ENCODE measurements at regions not wholly inside any gene's neighbourhood (a gene's known extent, or its start where the extent isn't known, plus 50 kb on each side); places are given as distances from the start of the nearest gene placed in this dataset.

- Histone ChIP-seq H3K9me3 (ENCODE audit: control insufficient read depth in 2 of 2, insufficient read depth in 1 of 2, low read depth in 1 of 2, low read length in 1 of 2) (no peaks in the 10 kb centered on the region), H3K4me1 (ENCODE audit: control insufficient read depth in 2 of 2, insufficient read depth in 2 of 2, low read length in 1 of 2) (no peaks in the 10 kb centered on the region), H3K27me3 (ENCODE audit: control insufficient read depth in 1 of 2, insufficient read depth in 2 of 2, low read length in 2 of 2) (no peaks in the 10 kb centered on the region), H3K4me3 (ENCODE audit: low read depth in 1 of 2, low read length in 2 of 2) (no peak overlapping the region), H3K27ac (ENCODE audit: low read depth in 2 of 2, low read length in 1 of 2) (no peak overlapping the region), H3K36me3 (ENCODE audit: control insufficient read depth in 2 of 2, insufficient read depth in 2 of 2, low read length in 1 of 2) (no peaks in the 10 kb centered on the region)
- 74 to 99% methylated on average over 1 of the region's 1 CpG for WGBS, 2 donors
Observed at GRCh38 chr7:53418834-53419482, 383.5 kb downstream of the POM121L12 start.

GRCh38 chr7:53420550-53420949 lies 385.1 kb downstream of the POM121L12 start:
- Histone ChIP-seq H3K9me3 (ENCODE audit: control insufficient read depth in 2 of 2, insufficient read depth in 1 of 2, low read depth in 1 of 2, low read length in 1 of 2) (no peaks in the 10 kb centered on the region), H3K27me3 (ENCODE audit: control insufficient read depth in 1 of 2, insufficient read depth in 2 of 2, low read length in 2 of 2) (no peaks in the 10 kb centered on the region), H3K36me3 (ENCODE audit: control insufficient read depth in 2 of 2, insufficient read depth in 2 of 2, low read length in 1 of 2) (no peaks in the 10 kb centered on the region), H3K27ac (ENCODE audit: low read depth in 2 of 2, low read length in 1 of 2) (no peak overlapping the region), H3K4me1 (ENCODE audit: control insufficient read depth in 2 of 2, insufficient read depth in 2 of 2, low read length in 1 of 2) (no peaks in the 10 kb centered on the region), H3K4me3 (ENCODE audit: low read depth in 1 of 2, low read length in 2 of 2) (no peak overlapping the region)
- WGBS, 2 donors, result 52 to 63% methylated on average over 1 of the region's 1 CpG

GRCh38 chr7:53422291-53422690 lies 386.9 kb downstream of the POM121L12 start:
- H3K4me1 ChIP-seq (ENCODE audit: control insufficient read depth in 2 of 2, insufficient read depth in 2 of 2, low read length in 1 of 2), result no peaks in the 10 kb centered on the region
- no peak overlapping the region for H3K4me3 ChIP-seq (ENCODE audit: low read depth in 1 of 2, low read length in 2 of 2)
- no peaks in the 10 kb centered on the region for H3K36me3 ChIP-seq (ENCODE audit: control insufficient read depth in 2 of 2, insufficient read depth in 2 of 2, low read length in 1 of 2)
- WGBS, 2 donors, result 56 to 66% methylated on average over 5 of the region's 5 CpGs
- H3K27ac ChIP-seq (ENCODE audit: low read depth in 2 of 2, low read length in 1 of 2), result no peak overlapping the region
- H3K27me3 ChIP-seq (ENCODE audit: control insufficient read depth in 1 of 2, insufficient read depth in 2 of 2, low read length in 2 of 2), result no peaks in the 10 kb centered on the region
- no peaks in the 10 kb centered on the region for H3K9me3 ChIP-seq (ENCODE audit: control insufficient read depth in 2 of 2, insufficient read depth in 1 of 2, low read depth in 1 of 2, low read length in 1 of 2)

GRCh38 chr7:53426145-53426750 lies 390.8 kb downstream of the POM121L12 start:
- H3K27me3 ChIP-seq (ENCODE audit: control insufficient read depth in 1 of 2, insufficient read depth in 2 of 2, low read length in 2 of 2), result no peaks in the 10 kb centered on the region
- no peaks in the 10 kb centered on the region for H3K9me3 ChIP-seq (ENCODE audit: control insufficient read depth in 2 of 2, insufficient read depth in 1 of 2, low read depth in 1 of 2, low read length in 1 of 2)
- H3K27ac ChIP-seq (ENCODE audit: low read depth in 2 of 2, low read length in 1 of 2), result no peak overlapping the region
- H3K4me3 ChIP-seq (ENCODE audit: low read depth in 1 of 2, low read length in 2 of 2), result no peak overlapping the region
- H3K36me3 ChIP-seq (ENCODE audit: control insufficient read depth in 2 of 2, insufficient read depth in 2 of 2, low read length in 1 of 2), result no peaks in the 10 kb centered on the region
- 71 to 74% methylated on average over 6 of the region's 6 CpGs for WGBS, 2 donors
- no peaks in the 10 kb centered on the region for H3K4me1 ChIP-seq (ENCODE audit: control insufficient read depth in 2 of 2, insufficient read depth in 2 of 2, low read length in 1 of 2)

GRCh38 chr7:53428045-53428444 lies 392.6 kb downstream of the POM121L12 start:
- Histone ChIP-seq H3K4me3 (ENCODE audit: low read depth in 1 of 2, low read length in 2 of 2) (no peak overlapping the region), H3K4me1 (ENCODE audit: control insufficient read depth in 2 of 2, insufficient read depth in 2 of 2, low read length in 1 of 2) (no peaks in the 10 kb centered on the region), H3K9me3 (ENCODE audit: control insufficient read depth in 2 of 2, insufficient read depth in 1 of 2, low read depth in 1 of 2, low read length in 1 of 2) (no peaks in the 10 kb centered on the region), H3K36me3 (ENCODE audit: control insufficient read depth in 2 of 2, insufficient read depth in 2 of 2, low read length in 1 of 2) (no peaks in the 10 kb centered on the region), H3K27me3 (ENCODE audit: control insufficient read depth in 1 of 2, insufficient read depth in 2 of 2, low read length in 2 of 2) (no peaks in the 10 kb centered on the region), H3K27ac (ENCODE audit: low read depth in 2 of 2, low read length in 1 of 2) (no peak overlapping the region)
- 73 to 80% methylated on average over 5 of the region's 5 CpGs for WGBS, 2 donors

GRCh38 chr7:53431901-53432300 lies 396.5 kb downstream of the POM121L12 start:
- WGBS, 2 donors, result 78 to 80% methylated on average over 4 of the region's 4 CpGs
- Histone ChIP-seq H3K27ac (ENCODE audit: low read depth in 2 of 2, low read length in 1 of 2) (no peak overlapping the region), H3K4me1 (ENCODE audit: control insufficient read depth in 2 of 2, insufficient read depth in 2 of 2, low read length in 1 of 2) (no peaks in the 10 kb centered on the region), H3K4me3 (ENCODE audit: low read depth in 1 of 2, low read length in 2 of 2) (no peak overlapping the region), H3K9me3 (ENCODE audit: control insufficient read depth in 2 of 2, insufficient read depth in 1 of 2, low read depth in 1 of 2, low read length in 1 of 2) (no peaks in the 10 kb centered on the region), H3K27me3 (ENCODE audit: control insufficient read depth in 1 of 2, insufficient read depth in 2 of 2, low read length in 2 of 2) (no peaks in the 10 kb centered on the region), H3K36me3 (ENCODE audit: control insufficient read depth in 2 of 2, insufficient read depth in 2 of 2, low read length in 1 of 2) (no peaks in the 10 kb centered on the region)

- H3K27me3 ChIP-seq (ENCODE audit: control insufficient read depth in 1 of 2, insufficient read depth in 2 of 2, low read length in 2 of 2), result no peaks in the 10 kb centered on the region
- no peaks in the 10 kb centered on the region for H3K9me3 ChIP-seq (ENCODE audit: control insufficient read depth in 2 of 2, insufficient read depth in 1 of 2, low read depth in 1 of 2, low read length in 1 of 2)
- WGBS, 2 donors, result 70 to 75% methylated on average over 4 of the region's 4 CpGs
- H3K4me3 ChIP-seq (ENCODE audit: low read depth in 1 of 2, low read length in 2 of 2), result no peak overlapping the region
- no peak overlapping the region for H3K27ac ChIP-seq (ENCODE audit: low read depth in 2 of 2, low read length in 1 of 2)
- no peaks in the 10 kb centered on the region for H3K36me3 ChIP-seq (ENCODE audit: control insufficient read depth in 2 of 2, insufficient read depth in 2 of 2, low read length in 1 of 2)
- no peaks in the 10 kb centered on the region for H3K4me1 ChIP-seq (ENCODE audit: control insufficient read depth in 2 of 2, insufficient read depth in 2 of 2, low read length in 1 of 2)
Observed at GRCh38 chr7:53437336-53437735, 401.9 kb downstream of the POM121L12 start.

GRCh38 chr7:53446170-53446569 lies 410.7 kb downstream of the POM121L12 start:
- Histone ChIP-seq H3K4me1 (ENCODE audit: control insufficient read depth in 2 of 2, insufficient read depth in 2 of 2, low read length in 1 of 2) (no peaks in the 10 kb centered on the region), H3K27ac (ENCODE audit: low read depth in 2 of 2, low read length in 1 of 2) (no peak overlapping the region), H3K27me3 (ENCODE audit: control insufficient read depth in 1 of 2, insufficient read depth in 2 of 2, low read length in 2 of 2) (no peaks in the 10 kb centered on the region), H3K4me3 (ENCODE audit: low read depth in 1 of 2, low read length in 2 of 2) (no peak overlapping the region), H3K36me3 (ENCODE audit: control insufficient read depth in 2 of 2, insufficient read depth in 2 of 2, low read length in 1 of 2) (no peaks in the 10 kb centered on the region), H3K9me3 (ENCODE audit: control insufficient read depth in 2 of 2, insufficient read depth in 1 of 2, low read depth in 1 of 2, low read length in 1 of 2) (peaks cover 0 to 2% of the 10 kb centered on the region in 2 donors)
- WGBS, 2 donors, result 46 to 50% methylated on average over 3 of the region's 3 CpGs

GRCh38 chr7:53458636-53459035 lies 423.2 kb downstream of the POM121L12 start:
- Histone ChIP-seq H3K4me1 (ENCODE audit: control insufficient read depth in 2 of 2, insufficient read depth in 2 of 2, low read length in 1 of 2) (no peaks in the 10 kb centered on the region), H3K9me3 (ENCODE audit: control insufficient read depth in 2 of 2, insufficient read depth in 1 of 2, low read depth in 1 of 2, low read length in 1 of 2) (no peaks in the 10 kb centered on the region), H3K27ac (ENCODE audit: low read depth in 2 of 2, low read length in 1 of 2) (no peak overlapping the region), H3K36me3 (ENCODE audit: control insufficient read depth in 2 of 2, insufficient read depth in 2 of 2, low read length in 1 of 2) (no peaks in the 10 kb centered on the region), H3K27me3 (ENCODE audit: control insufficient read depth in 1 of 2, insufficient read depth in 2 of 2, low read length in 2 of 2) (no peaks in the 10 kb centered on the region), H3K4me3 (ENCODE audit: low read depth in 1 of 2, low read length in 2 of 2) (no peak overlapping the region)
- WGBS, 2 donors, result 82 to 88% methylated on average over 3 of the region's 3 CpGs

GRCh38 chr7:53466371-53466770 lies 430.9 kb downstream of the POM121L12 start:
- Histone ChIP-seq H3K27ac (ENCODE audit: low read depth in 2 of 2, low read length in 1 of 2) (no peak overlapping the region), H3K9me3 (ENCODE audit: control insufficient read depth in 2 of 2, insufficient read depth in 1 of 2, low read depth in 1 of 2, low read length in 1 of 2) (no peaks in the 10 kb centered on the region), H3K4me3 (ENCODE audit: low read depth in 1 of 2, low read length in 2 of 2) (no peak overlapping the region), H3K36me3 (ENCODE audit: control insufficient read depth in 2 of 2, insufficient read depth in 2 of 2, low read length in 1 of 2) (no peaks in the 10 kb centered on the region), H3K27me3 (ENCODE audit: control insufficient read depth in 1 of 2, insufficient read depth in 2 of 2, low read length in 2 of 2) (no peaks in the 10 kb centered on the region), H3K4me1 (ENCODE audit: control insufficient read depth in 2 of 2, insufficient read depth in 2 of 2, low read length in 1 of 2) (no peaks in the 10 kb centered on the region)
- WGBS, 2 donors, result 48 to 50% methylated on average over 2 of the region's 2 CpGs
